ENCODE measurements at regions not wholly inside any gene's neighbourhood (a gene's known extent, or its start where the extent isn't known, plus 50 kb on each side); places are given as distances from the start of the nearest gene placed in this dataset.

DNA sequence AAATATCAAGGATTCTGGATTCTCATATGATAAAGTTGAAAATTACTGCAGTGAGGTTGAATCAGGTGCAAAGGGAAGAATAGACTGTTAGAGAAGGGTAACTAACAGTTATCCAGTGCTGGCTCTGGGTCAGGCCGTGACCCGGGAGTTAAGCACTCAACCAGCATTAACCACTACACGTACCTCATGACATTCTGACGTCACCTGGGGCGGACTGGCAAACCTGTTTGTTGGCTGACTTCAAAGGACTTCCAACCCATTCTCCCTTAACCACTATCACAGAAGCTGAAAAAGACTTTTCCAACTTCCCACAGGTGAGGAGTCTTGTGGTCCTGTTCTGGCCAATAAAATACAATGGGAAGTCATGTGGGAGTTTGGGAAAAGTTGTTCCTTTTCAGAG lies 268.9 kb downstream of the ENC1 start:
- CTCF ChIA-PET = interaction anchor here (1.2 kb wide), 1 partner anchor 22 kb away, joined by 3 read pairs; no protein-coding TSS in a partner anchor
- POLR2A ChIA-PET = no interaction called here
- TF ChIP-seq CTCF (IDR thresholded peaks at IDR 0.05; ENCODE audit: control extremely low read depth, extremely low read depth, low read depth, missing control alignments) = no peak
- no peak for DNase-seq (ENCODE audit: extremely low spot score)

GRCh38 chr5:74370168-74370567 lies 270.4 kb downstream of the ENC1 start:
- TF ChIP-seq CTCF (IDR thresholded peaks at IDR 0.05; ENCODE audit: control extremely low read depth, extremely low read depth, low read depth, missing control alignments) = no peak
- POLR2A ChIA-PET = no interaction called here
- CTCF ChIA-PET = no interaction called here
- DNase-seq (ENCODE audit: extremely low spot score) = no peak

GRCh38 chr5:74369173-74369572 lies 271.4 kb downstream of the ENC1 start:
- TF ChIP-seq CTCF (IDR thresholded peaks at IDR 0.05; ENCODE audit: control extremely low read depth, extremely low read depth, low read depth, missing control alignments) = no peak
- DNase-seq (ENCODE audit: extremely low spot score) = no peak
- POLR2A ChIA-PET = interaction anchor here (0.6 kb wide), 1 partner anchor 72 kb away, joined by 4 read pairs; no protein-coding TSS in a partner anchor
- CTCF ChIA-PET = no interaction called here

DNA sequence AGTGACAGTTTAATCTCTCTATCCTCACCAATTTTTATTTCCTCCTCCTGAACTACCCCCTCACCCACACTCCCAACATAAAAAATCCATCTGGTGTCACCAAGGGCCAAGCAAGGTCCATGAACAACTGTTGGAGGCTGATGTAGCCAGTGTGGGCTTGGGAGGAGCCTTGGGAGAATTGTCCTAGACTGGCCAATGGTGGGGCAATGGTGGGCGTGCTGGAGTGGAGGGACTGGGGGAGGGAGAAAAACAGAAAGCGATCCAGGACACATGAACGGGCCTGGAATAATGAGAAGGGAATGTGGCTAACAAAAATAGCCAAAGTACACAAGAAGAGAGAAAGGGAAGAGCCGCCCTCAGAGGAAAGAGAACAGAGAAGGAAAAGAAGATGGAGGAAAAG lies 272.6 kb downstream of the ENC1 start:
- TF ChIP-seq CTCF (IDR thresholded peaks at IDR 0.05; ENCODE audit: control extremely low read depth, extremely low read depth, low read depth, missing control alignments) = no peak
- CTCF ChIA-PET = no interaction called here
- POLR2A ChIA-PET = no interaction called here
- DNase-seq (ENCODE audit: extremely low spot score) = no peak

- no peak for DNase-seq (ENCODE audit: extremely low spot score)
- TF ChIP-seq CTCF (IDR thresholded peaks at IDR 0.05; ENCODE audit: control extremely low read depth, extremely low read depth, low read depth, missing control alignments) = no peak
- CTCF ChIA-PET = interaction anchor here (1.1 kb wide), 1 partner anchor 13 kb away, joined by 3 read pairs; no protein-coding TSS in a partner anchor
- POLR2A ChIA-PET = no interaction called here
Observed at GRCh38 chr5:74367241-74367733, 273.2 kb downstream of the ENC1 start.

- no peak for TF ChIP-seq CTCF (IDR thresholded peaks at IDR 0.05; ENCODE audit: control extremely low read depth, extremely low read depth, low read depth, missing control alignments)
- no peak for DNase-seq (ENCODE audit: extremely low spot score)
- ChIA-PET CTCF (no interaction called here), POLR2A (no interaction called here)
Observed at GRCh38 chr5:74365723-74366122, 274.8 kb downstream of the ENC1 start.

- CTCF ChIA-PET = no interaction called here
- no peak for DNase-seq (ENCODE audit: extremely low spot score)
- TF ChIP-seq CTCF (IDR thresholded peaks at IDR 0.05; ENCODE audit: control extremely low read depth, extremely low read depth, low read depth, missing control alignments) = no peak
- POLR2A ChIA-PET = no interaction called here
Observed at GRCh38 chr5:74364507-74364906, 276.0 kb downstream of the ENC1 start.

All from GM10248 (cell line).